ENCODE measurements at regions not wholly inside any gene's neighbourhood (a gene's known extent, or its start where the extent isn't known, plus 50 kb on each side); places are given as distances from the start of the nearest gene placed in this dataset.

DNA sequence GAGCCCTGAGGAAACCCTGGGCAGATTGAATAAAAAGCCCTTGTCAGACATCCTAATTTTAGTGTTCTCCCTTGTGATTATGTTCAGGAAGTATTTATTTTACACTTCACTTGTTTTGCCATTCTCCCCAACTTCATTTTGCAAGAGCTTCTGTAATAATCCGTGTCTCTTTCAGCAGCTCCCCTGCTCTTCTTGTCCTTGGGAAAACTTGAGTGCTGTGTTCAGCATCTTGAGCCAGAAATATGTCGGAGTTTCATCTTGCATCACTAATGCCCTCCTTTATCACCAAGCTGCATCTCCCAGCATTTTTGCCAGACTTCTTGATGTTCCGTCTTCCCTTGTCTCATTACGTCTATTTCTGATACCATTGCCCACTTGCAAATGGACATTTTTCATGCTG, 486.5 kb upstream of the EEF2KMT start:
- no peak overlapping the region for H3K56ac ChIP-seq (ENCODE audit: extremely low read depth, insufficient read depth, low read length)
- H4K8ac ChIP-seq (ENCODE audit: low read depth in 2 of 2, low read length in 2 of 2): no peak overlapping the region
- 63% methylated on average over 3 of the region's 4 CpGs; no CpG with 5 or more reads in 1 of the 2 experiments for WGBS, 2 experiments (ENCODE audit: extremely low coverage in 2 of 2, insufficient read length in 1 of 2)
- H3K4me1 ChIP-seq (ENCODE audit: control insufficient read depth, insufficient read depth, low read length): no peaks in the 10 kb centered on the region
- POLR2A ChIA-PET (ENCODE audit: unreplicated experiment): no interaction called here
- no peak overlapping the region for H2AFZ ChIP-seq (replicated peaks; ENCODE audit: low read length, poor library complexity)
- no peak overlapping the region for H2AK5ac ChIP-seq (ENCODE audit: low read depth, low read length)
- intact Hi-C loops (cut with micrococcal nuclease) (no loop called here), dilution Hi-C loops (cut with HindIII; ENCODE audit: low sequenced_read_pairs, unreplicated experiment) (no loop called here), in situ Hi-C loops (cut with MboI; ENCODE audit: low sequenced_read_pairs) (no loop called here)
- H3K14ac ChIP-seq (replicated peaks; ENCODE audit: low read depth, low read length): no peak overlapping the region
- no peak for ATAC-seq (ENCODE audit: low read depth)
- H2BK5ac ChIP-seq (ENCODE audit: low read depth, low read length, poor library complexity, severe bottlenecking): no peak overlapping the region
- CTCF ChIA-PET: no interaction called here
- no peak for DNase-seq
- H3K18ac ChIP-seq (ENCODE audit: low read depth, low read length): no peak overlapping the region
- no peak overlapping the region for H3K4ac ChIP-seq (ENCODE audit: low read depth, low read length)
- peaks cover 45% of the 10 kb centered on the region for H3K9me3 ChIP-seq (ENCODE audit: control insufficient read depth, insufficient read depth, low read length)
- no peak overlapping the region for H3K4me2 ChIP-seq (ENCODE audit: low read depth, low read length)
- no peak overlapping the region for H4K5ac ChIP-seq (ENCODE audit: low read depth, low read length)
- no peaks in the 10 kb centered on the region for H3K9me1 ChIP-seq (ENCODE audit: insufficient read depth, low read length)
- no peaks in the 10 kb centered on the region for H4K20me1 ChIP-seq (ENCODE audit: insufficient read depth, low read length)
- no TSS peak for BruUV-seq (replicated peaks)
- H2BK20ac ChIP-seq (ENCODE audit: low read depth, low read length): no peak overlapping the region
- no peak overlapping the region for H3K9ac ChIP-seq (ENCODE audit: low read depth, low read length)
- H2AK9ac ChIP-seq (replicated peaks; ENCODE audit: low read depth, low read length, poor library complexity): no peak overlapping the region
- H2BK120ac ChIP-seq (ENCODE audit: low read depth, low read length): no peak overlapping the region
- no peak overlapping the region for H3K27ac ChIP-seq (ENCODE audit: insufficient read depth, low read length)
- TF ChIP-seq NFE2L2 (IDR thresholded peaks at IDR 0.05; ENCODE audit: low read depth, low read length): no peak
- TF ChIP-seq SMC3 (IDR thresholded peaks at IDR 0.05; ENCODE audit: low read depth, low read length): no peak
- no peak for TF ChIP-seq MXI1 (IDR thresholded peaks at IDR 0.05; ENCODE audit: borderline replicate concordance, low read depth, low read length)
- no peak for TF ChIP-seq MAZ (IDR thresholded peaks at IDR 0.05; ENCODE audit: borderline replicate concordance, low read depth, low read length)
- TF ChIP-seq ELK1 (IDR thresholded peaks at IDR 0.05; ENCODE audit: borderline replicate concordance, low read depth, low read length): no peak
- TF ChIP-seq RFX5 (IDR thresholded peaks at IDR 0.05; ENCODE audit: low read depth, low read length): no peak
- TF ChIP-seq MAFK (IDR thresholded peaks at IDR 0.05; ENCODE audit: low read depth, low read length): no peak
- no peak for TF ChIP-seq BHLHE40 (IDR thresholded peaks at IDR 0.05; ENCODE audit: low read depth, low read length)
- no peak for TF ChIP-seq FOS (IDR thresholded peaks at IDR 0.05; ENCODE audit: low read depth, low read length)
- TF ChIP-seq RCOR1 (IDR thresholded peaks at IDR 0.05; ENCODE audit: insufficient replicate concordance, low read length): no peak
- no peak for TF ChIP-seq USF2 (IDR thresholded peaks at IDR 0.05; ENCODE audit: low read depth, low read length)
- no peak for TF ChIP-seq RAD21 (IDR thresholded peaks at IDR 0.05; ENCODE audit: low read length)
- no peak for TF ChIP-seq CHD1 (IDR thresholded peaks at IDR 0.05; ENCODE audit: low read depth, low read length)
- no peak for TF ChIP-seq CEBPB (IDR thresholded peaks at IDR 0.05; ENCODE audit: low read depth, low read length)
- no peak for TF ChIP-seq CTCF (conservative IDR thresholded peaks at IDR 0.05; ENCODE audit: low read depth, low read length)
- H4K91ac ChIP-seq (ENCODE audit: insufficient read depth, low read depth, low read length): no peak overlapping the region
- H3K79me1 ChIP-seq (ENCODE audit: low read depth in 1 of 2, low read length in 2 of 2): no peaks in the 10 kb centered on the region
- no peak overlapping the region for H3K4me3 ChIP-seq (ENCODE audit: insufficient read depth, low read depth, low read length)
- H3K23ac ChIP-seq (ENCODE audit: low read depth, low read length): no peak overlapping the region
- H3K36me3 ChIP-seq (ENCODE audit: control insufficient read depth, insufficient read depth, low read length): no peaks in the 10 kb centered on the region
- H3K27me3 ChIP-seq (ENCODE audit: control insufficient read depth, insufficient read depth, low read length): no peaks in the 10 kb centered on the region
- H2BK15ac ChIP-seq (ENCODE audit: low read depth, low read length): no peak overlapping the region
